HepG2 (cell line): ENCODE measurements at regions not wholly inside any gene's neighbourhood (a gene's known extent, or its start where the extent isn't known, plus 50 kb on each side); places are given as distances from the start of the nearest gene placed in this dataset.

Experiments
- HINFP ChIP-seq: sonication (generic); formaldehyde crosslinking; IDR thresholded peaks from 2 replicates; pipeline ENCODE4 v1.4.0; 2020; ENCODE audit warnings: low read depth, mild to moderate bottlenecking, missing genetic modification reagents
- IRX3 ChIP-seq: sonication (generic); formaldehyde crosslinking; IDR thresholded peaks from 2 replicates; pipeline ENCODE4 v1.8.1; 2023; ENCODE audit warnings: mild to moderate bottlenecking, low read depth, missing genetic modification reagents, borderline replicate concordance
- KDM5A ChIP-seq: fragments of 200-600 bp; sonication (generic); IDR thresholded peaks from 2 replicates; pipeline ENCODE4 v1.7.0; 2018; ENCODE audit warnings: antibody characterized with exemption, mild to moderate bottlenecking, low read length, borderline replicate concordance
- NFAT5 ChIP-seq: sonication (generic); formaldehyde crosslinking; IDR thresholded peaks from 2 replicates; pipeline ENCODE4 v1.4.0; 2020; ENCODE audit warnings: missing genetic modification reagents
- POGK ChIP-seq: sonication (generic); formaldehyde crosslinking; conservative IDR thresholded peaks from 2 replicates; pipeline ENCODE4 v1.8.0; 2022; ENCODE audit warnings: mild to moderate bottlenecking, moderate library complexity, missing genetic modification reagents
- POLR2AphosphoS5 ChIP-seq: IDR thresholded peaks from 2 replicates; pipeline ENCODE4 v1.6.1; 2012; ENCODE audit warnings: low read depth, low read length
- PRDM10 ChIP-seq: sonication (generic); formaldehyde crosslinking; IDR thresholded peaks from 2 replicates; pipeline ENCODE4 v1.4.0; 2020; ENCODE audit warnings: low read depth, missing genetic modification reagents
- ZBTB21 ChIP-seq: sonication (generic); formaldehyde crosslinking; IDR thresholded peaks from 2 replicates; pipeline ENCODE4 v1.4.0; 2020; ENCODE audit warnings: missing genetic modification reagents
- ZNF337 ChIP-seq: sonication (generic); formaldehyde crosslinking; IDR thresholded peaks from 2 replicates; pipeline ENCODE4 v1.5.1; 2020; ENCODE audit warnings: missing genetic modification reagents, low read depth, mild to moderate bottlenecking, borderline replicate concordance
- ZNF775 ChIP-seq: sonication (generic); formaldehyde crosslinking; IDR thresholded peaks from 2 replicates; pipeline ENCODE4 v1.4.0; 2020; ENCODE audit warnings: missing genetic modification reagents, mild to moderate bottlenecking, moderate library complexity, borderline replicate concordance
- ZSCAN9 ChIP-seq: IDR thresholded peaks from 2 replicates; pipeline ENCODE4 v1.6.1; 2016; ENCODE audit warnings: borderline replicate concordance

- TF ChIP-seq ZBTB21 = no peak
- 0 out of 2 replicates have a peak, but pooled peaks have one; percentile 17 for TF ChIP-seq HINFP (CRISPR knock-in tag)
- peak; percentile 86; the same call in 1 of the 2 replicates for TF ChIP-seq PRDM10
- TF ChIP-seq KDM5A = no peak
- TF ChIP-seq POGK (CRISPR knock-in tag) = no peak
- TF ChIP-seq ZNF337 (CRISPR knock-in tag) = no peak
- no peak for TF ChIP-seq ZNF775 (CRISPR knock-in tag)
- no peak for TF ChIP-seq ZSCAN9 (CRISPR knock-in tag)
- no peak for TF ChIP-seq IRX3 (CRISPR knock-in tag)
- no peak for TF ChIP-seq NFAT5 (CRISPR knock-in tag)
- no peak for TF ChIP-seq POLR2AphosphoS5
These were observed 125.7 kb upstream of the PEG3 start (continued) for GRCh38 chr19:56966225-56966696.
